Medulla oblongata (tissue), 1 donor: ENCODE measurements at regions not wholly inside any gene's neighbourhood (a gene's known extent, or its start where the extent isn't known, plus 50 kb on each side); places are given as distances from the start of the nearest gene placed in this dataset.
"Not testable (repeated sequence)": the region's sequence is repeated elsewhere in the genome, so short reads cannot be mapped to it uniquely, and the experiment has no call there.

ENCODE experiments used
- DNase-seq: peaks from one replicate; pipeline ENCODE4 v3.0.0-alpha.2; 2015; ENCODE audit errors: extremely low spot score

DNA sequence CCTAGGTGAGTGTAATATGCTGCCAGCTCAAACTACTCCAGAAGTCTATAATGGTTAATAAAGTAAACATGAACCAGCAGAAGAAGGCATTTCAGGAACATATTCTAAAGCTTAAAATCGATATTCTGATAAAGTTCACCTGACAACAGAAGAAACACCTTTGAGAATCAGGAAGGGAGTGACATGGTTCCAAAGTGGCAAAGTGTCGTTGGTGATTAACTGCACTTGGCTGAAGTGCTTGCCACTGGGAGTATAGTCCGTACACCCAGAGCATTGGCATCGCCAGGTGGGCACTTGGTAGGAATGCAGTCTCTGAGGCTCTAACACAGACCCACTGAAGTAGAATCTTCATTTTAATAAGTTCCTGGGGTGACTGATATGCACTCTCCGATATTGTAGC lies 76.0 kb upstream of the H2AZ1 start:
- no peak for DNase-seq

DNA sequence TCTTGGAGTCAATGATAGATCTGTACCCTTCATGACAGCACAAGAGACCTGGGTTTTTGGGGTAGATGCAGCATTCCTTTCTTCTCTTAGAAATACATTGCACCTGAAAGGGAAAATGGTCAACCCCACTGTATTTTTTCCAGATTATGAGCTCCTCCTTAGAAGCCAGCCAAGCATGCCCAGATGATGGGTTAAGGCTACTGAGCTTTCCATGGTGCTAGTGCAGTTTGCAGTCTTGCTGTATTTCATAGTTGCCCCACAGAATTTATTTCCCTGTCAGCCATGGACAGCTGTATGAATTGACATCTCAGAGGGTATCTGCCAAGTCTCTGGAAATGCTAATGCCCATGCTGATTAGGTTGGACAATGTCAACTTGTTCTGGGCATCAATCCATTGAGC lies 73.7 kb upstream of the H2AZ1 start:
- no peak for DNase-seq

- no peak for DNase-seq
Measured at GRCh38 chr4:100022792-100023222, 72.7 kb upstream of the H2AZ1 start.

DNA sequence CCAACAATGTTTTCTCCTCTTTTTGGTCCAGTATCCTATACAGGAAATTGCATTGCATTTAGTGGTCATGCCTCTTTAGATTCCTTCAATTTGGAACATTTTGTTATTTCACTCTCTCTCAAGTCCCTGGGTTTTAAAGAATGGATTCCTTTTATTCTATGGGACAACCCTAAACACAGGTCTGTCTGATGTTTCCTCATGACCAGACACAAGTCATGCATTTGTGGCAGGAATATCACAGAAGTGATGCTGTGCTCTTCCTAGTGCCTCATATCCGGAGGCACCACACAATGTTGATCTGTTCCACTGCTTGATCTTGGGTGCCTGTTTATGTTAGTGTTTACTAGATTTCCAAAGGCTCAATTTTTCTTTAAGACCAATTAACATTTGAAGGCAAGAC lies 69.7 kb upstream of the H2AZ1 start:
- no peak for DNase-seq

DNA sequence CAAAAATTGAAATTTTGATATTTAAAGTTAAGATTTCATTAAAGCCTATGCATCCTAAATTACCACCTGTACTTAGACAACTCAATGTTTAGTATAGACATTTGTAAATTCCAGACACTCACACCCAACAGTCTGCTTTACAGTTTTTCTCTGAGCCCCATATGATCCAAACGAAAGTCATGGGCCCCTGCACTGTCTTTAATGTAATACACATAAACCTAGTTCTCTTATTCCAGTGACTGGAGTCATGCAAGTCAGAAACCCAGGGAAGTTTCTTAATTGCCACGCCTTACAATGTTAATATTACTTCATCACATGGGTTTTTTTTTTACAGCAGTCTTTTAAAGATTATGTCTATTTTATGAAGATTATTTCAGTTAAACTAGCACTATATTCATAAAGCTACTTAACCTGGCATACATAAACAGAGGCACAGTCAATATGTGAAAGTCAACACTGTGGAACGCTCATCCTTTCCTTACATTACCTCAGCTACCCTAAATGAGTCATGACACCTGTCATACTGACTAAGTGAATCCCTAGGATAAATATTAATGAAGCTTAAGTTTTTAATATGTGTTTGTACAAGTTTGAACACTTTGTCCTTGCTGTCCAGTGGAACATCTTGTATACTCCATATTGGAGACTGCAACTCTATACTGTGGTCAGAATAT lies 67.7 kb upstream of the H2AZ1 start:
- no peak for DNase-seq

GRCh38 chr4:100016191-100016590 lies 66.1 kb upstream of the H2AZ1 start:
- no peak for DNase-seq

- no peak for DNase-seq
Measured at GRCh38 chr4:100014616-100015015, 64.5 kb upstream of the H2AZ1 start.

DNA sequence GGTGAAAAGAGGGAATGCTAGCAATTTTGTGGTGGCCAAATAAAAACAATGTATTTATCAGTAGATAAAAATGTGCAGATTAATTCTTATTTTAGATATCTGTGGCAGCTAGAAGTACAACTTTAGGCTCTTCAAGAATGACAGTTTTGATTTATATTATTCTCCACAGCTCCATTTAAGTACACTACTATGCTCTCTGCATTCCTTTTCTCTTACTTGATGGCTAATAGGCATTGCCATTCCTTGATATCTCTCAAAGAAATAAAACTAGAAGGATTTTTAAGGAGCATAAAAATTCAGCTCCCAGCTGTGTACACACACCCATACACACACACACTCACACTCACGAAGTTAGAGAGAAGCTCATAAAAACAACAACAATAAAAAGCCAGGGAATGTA lies 59.4 kb upstream of the H2AZ1 start:
- DNase-seq = no peak

GRCh38 chr4:100008048-100008447 lies 58.0 kb upstream of the H2AZ1 start:
- no peak for DNase-seq

GRCh38 chr4:100006161-100006560 lies 56.1 kb upstream of the H2AZ1 start:
- not testable (repeated sequence) for DNase-seq
